Left forelimb (tissue), 1 donor: ENCODE measurements at regions not wholly inside any gene's neighbourhood (a gene's known extent, or its start where the extent isn't known, plus 50 kb on each side); places are given as distances from the start of the nearest gene placed in this dataset.
"Not testable (repeated sequence)": the region's sequence is repeated elsewhere in the genome, so short reads cannot be mapped to it uniquely, and the experiment has no call there.

Experiments
- DNase-seq: peaks from one replicate; pipeline ENCODE4 v3.0.0-alpha.2; 2018; ENCODE audit warnings: low spot score

GRCh38 chr15:93948726-93949125 is 282.6 kb upstream of the MCTP2 start:
- DNase-seq, result no peak

GRCh38 chr15:93943586-93943985 is 287.8 kb upstream of the MCTP2 start:
- no peak for DNase-seq

GRCh38 chr15:93942269-93942694 is 289.1 kb upstream of the MCTP2 start:
- no peak for DNase-seq

- no peak for DNase-seq
Measured at GRCh38 chr15:93941697-93942096, 289.7 kb upstream of the MCTP2 start.

DNA sequence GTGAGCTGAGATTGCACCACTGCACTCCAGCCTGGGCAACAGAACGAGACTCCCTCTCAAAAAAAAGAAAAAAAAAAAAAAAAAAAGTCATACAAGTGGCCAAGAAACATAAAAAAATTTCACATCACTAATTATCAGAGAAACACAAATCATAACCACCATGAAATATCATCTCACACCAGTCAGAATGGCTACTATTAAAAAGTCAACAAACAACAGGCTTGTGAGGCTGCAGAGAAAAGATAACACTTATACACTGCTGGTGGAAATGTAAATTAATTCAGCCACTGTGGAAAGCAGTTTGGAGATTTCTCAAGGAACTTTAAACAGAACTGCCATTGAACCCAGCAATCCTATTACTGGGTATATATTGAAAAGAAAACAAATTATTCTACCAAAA is 291.1 kb upstream of the MCTP2 start:
- DNase-seq, result no peak

DNA sequence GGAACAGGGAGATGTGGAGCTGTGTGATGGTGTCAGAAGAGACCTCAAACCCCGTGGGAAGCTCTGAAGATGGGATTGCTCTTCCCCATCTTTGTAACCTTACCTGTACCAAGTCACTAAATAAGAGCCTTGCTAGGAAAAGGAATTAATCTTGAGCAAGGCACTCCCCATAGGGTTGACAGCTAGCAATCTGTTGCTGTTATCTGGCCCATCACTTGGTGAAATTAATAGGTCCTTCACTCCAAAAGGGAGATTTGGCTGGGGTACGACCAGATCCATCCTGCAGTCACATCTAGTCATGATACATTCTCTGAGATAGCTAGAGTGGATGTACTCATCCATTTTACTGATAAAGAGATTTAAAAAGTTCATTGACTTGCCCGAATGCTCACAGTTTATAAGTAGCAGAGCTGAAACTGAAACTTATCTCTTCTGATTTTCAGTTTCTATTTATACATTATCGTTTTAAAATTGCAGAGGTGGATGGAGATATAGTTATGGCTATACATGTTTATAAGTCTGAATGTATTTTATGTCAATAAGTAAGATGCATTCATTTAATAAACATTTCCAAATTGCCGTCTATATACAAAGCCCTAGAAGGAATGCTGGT is 299.1 kb upstream of the MCTP2 start:
- DNase-seq, result no peak

DNA sequence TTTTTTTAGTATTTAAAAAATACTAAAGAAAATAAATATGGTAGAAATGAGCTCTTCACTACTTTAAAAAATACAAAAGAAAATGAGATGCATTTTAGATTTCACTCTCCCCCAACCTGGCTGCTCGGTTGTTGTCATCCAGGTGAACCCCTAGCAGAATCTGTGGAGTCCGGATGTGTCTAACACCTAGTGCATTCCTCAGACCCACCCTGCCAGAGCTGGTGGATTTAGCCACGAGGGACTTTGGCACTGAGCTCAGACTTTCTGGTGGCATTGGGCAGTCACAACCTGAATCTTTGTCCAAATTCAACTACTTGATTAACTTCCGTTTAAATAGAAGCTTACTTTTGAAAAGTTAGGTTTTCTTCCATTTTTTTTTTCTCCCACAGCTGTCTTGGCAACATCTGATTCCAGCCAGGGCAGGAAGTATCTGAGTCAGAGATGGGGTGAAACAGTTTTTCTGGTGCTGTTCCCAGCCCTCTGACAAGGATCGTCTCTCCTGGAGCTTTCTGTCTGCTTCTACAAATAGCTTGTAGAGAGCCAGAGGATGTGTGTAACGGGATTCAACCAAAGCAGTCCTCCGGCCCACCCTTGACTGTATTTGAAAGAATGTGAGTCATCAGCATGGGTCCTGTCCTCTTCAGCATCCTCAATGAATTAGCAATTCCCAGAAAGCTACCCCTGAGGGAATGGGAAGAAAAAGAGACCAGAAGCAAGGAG is 301.8 kb upstream of the MCTP2 start:
- DNase-seq, result peak; percentile 68

DNA sequence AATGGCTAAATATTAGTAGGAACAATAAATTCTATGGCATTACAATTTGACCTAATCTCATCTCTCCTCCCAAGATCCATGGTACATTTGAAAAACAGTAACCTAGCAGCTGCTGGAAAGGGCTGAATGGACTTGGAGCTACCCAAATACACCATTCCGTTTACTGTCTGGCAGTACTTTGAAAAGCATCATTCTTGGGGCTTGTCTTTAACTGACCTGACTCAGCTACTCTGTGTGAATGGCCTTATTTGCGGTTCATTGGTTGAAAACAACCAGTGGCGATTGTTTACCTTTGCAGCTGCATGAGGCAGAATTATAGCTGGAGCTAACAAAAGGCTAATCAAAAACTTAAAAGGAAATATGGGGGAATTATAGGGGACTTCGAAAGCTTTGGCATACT is 311.2 kb upstream of the MCTP2 start:
- DNase-seq, result no peak

GRCh38 chr15:93918801-93919200 is 312.6 kb upstream of the MCTP2 start:
- not testable (repeated sequence) for DNase-seq

DNA sequence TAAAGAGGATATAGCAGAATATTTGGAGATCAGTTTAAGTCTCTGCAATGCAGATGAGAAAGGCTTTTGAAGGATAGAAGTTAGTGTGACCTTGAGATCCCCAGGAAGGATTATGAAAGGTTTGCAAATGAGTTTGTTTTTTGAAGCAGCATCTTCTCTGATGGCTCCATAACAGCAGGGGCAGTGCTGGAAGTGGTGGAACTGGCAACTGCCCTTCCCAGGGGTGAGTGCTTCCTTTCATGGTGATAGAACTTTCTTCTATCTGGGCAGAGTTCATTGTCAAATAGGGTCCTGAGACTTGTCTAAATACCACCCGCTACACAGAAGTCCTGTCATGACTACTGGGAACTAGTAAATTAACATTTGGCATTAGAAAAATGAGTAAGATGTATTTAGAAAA is 314.2 kb upstream of the MCTP2 start:
- no peak for DNase-seq

- DNase-seq, result no peak
Measured at GRCh38 chr15:93913871-93914270, 317.5 kb upstream of the MCTP2 start.

- DNase-seq, result no peak
Measured at GRCh38 chr15:93913310-93913709, 318.1 kb upstream of the MCTP2 start.

DNA sequence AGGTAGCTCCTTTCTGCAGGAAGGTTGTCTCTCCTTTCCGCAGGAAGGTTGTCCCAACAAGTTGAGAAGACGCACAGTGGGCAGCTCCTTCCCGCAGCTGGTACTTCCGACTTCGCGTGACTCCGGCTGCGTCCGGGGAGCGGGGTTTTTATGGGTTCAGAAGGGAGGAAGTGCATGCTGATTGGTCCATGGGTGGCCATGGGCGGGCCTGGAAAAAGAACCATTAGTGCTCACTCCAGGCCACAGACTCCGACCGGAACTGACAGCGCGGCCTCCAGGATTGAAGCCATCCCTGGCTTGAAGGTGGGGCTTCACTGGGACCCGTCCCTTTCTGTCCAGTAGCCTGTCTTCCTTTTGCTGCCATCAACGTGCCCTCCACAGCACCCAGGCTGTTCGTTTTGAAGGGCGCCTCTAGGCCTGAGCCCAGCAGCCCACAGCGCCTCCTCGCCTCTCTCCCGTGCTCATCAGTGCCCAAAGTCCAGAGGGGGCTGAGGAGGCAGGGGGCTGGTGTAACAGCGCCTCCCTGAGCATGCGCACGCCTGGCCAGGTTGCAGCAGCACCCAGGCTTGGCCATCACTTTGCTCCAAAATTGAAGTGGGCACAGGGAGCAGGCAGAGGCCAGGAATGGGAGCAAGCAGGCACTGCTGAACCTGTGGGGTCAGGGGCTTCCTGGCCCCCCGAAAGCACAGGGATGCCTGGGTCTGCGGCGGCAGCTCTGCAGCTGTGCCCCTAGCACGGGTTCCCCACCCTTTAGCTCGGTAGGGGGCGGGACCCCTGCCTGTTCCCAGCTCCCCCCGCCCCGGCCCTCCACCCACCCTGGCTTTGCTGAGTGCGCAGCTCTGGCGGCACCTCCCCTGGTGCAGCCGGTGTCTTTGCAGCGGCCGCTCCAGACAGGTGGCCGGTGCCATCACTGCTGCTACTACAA is 330.6 kb upstream of the MCTP2 start:
- no peak for DNase-seq

GRCh38 chr15:93899817-93900216 is 331.5 kb upstream of the MCTP2 start:
- no peak for DNase-seq

- DNase-seq, result no peak
Measured at GRCh38 chr15:93897377-93897776, 334.0 kb upstream of the MCTP2 start.

DNA sequence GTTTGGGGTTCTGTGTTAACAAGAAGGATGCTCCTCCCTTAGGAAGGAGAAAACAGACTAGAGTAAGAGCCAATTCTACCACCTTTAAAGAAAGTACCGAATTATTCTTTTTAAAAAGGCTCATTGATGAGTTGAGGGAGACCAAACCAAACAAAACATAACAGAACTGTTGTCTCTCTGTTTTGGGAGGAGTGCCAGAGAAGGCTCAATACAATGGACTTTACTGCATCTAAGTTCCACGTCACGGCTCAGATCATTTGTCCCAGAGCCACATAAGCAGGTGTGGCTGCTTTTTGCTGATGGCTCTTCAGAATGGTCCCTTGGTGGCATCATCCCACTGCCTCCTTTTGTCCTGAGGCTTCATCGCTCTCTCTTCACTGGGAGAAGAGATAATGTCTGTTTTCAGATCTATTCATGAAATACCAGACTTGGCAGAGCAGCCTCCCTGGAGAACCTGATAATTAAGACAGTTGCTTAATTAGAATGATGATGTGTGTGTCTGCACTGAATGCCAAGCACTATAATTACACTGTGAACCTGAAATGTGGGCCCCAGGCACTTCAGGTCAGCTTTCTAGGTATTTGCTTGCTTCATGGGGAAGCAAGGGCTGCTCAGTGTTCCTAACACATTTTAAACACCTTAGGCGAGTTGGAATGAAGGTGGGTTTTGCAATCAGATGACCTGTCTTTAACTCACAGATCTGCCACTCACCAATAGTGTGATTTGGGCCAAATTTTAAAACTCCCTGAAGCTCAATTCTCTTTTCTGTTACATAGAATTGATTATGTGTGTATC is 335.2 kb upstream of the MCTP2 start:
- DNase-seq, result no peak

GRCh38 chr15:93894438-93895036 is 336.8 kb upstream of the MCTP2 start:
- no peak for DNase-seq

GRCh38 chr15:93887151-93887550 is 344.2 kb upstream of the MCTP2 start:
- DNase-seq, result no peak

- DNase-seq, result no peak
Measured at GRCh38 chr15:93882779-93883178, 348.6 kb upstream of the MCTP2 start.

GRCh38 chr15:93882141-93882540 is 349.2 kb upstream of the MCTP2 start:
- DNase-seq, result no peak

GRCh38 chr15:93881310-93881709 is 350.1 kb upstream of the MCTP2 start:
- no peak for DNase-seq

DNA sequence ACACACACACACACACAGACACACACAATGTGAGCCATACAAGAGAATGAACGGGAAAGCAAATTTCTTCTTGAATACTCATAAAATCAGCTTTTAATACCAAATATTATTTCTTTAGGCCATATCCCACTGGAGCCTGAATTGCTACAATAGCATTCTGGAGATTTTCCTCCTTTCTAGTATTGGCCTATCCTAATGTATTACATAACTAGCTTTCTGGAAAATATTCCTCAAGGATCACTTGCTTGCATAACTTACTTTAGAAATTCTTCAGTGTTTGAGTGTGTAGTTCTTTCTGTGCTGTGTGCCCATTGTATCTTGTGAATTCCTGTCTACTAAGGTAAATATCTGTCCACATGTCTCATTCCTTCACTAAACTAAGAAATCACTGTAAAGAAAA is 351.0 kb upstream of the MCTP2 start:
- DNase-seq, result no peak
